ENCODE measurements at regions not wholly inside any gene's neighbourhood (a gene's known extent, or its start where the extent isn't known, plus 50 kb on each side); places are given as distances from the start of the nearest gene placed in this dataset.

GRCh38 chr3:194816748-194817591 is 131.3 kb downstream of the FAM43A start:
- ATAC-seq (replicated peaks; ENCODE audit: extremely low read depth, poor library complexity, severe bottlenecking) (no peak), DNase-seq (ENCODE audit: low spot score in 2 of 2) (no peak)
- H3K36me3 Mint-ChIP-seq (ENCODE audit: insufficient read depth) = no peaks in the 10 kb centered on the region
- H3K27me3 Mint-ChIP-seq = peaks cover 33% of the 10 kb centered on the region
- no peak overlapping the region for H3K4me3 Mint-ChIP-seq
- H3K4me1 Mint-ChIP-seq = no peaks in the 10 kb centered on the region
- no peaks in the 10 kb centered on the region for H3K9me3 Mint-ChIP-seq
- no peak overlapping the region for H3K27ac Mint-ChIP-seq (ENCODE audit: low read depth)

- Mint-ChIP-seq H3K27me3 (peaks cover 30% of the 10 kb centered on the region), H3K9me3 (no peaks in the 10 kb centered on the region), H3K36me3 (ENCODE audit: insufficient read depth) (no peaks in the 10 kb centered on the region), H3K4me1 (no peaks in the 10 kb centered on the region), H3K27ac (ENCODE audit: low read depth) (no peak overlapping the region), H3K4me3 (no peak overlapping the region)
- no peak for DNase-seq (ENCODE audit: low spot score in 2 of 2)
- ATAC-seq (replicated peaks; ENCODE audit: extremely low read depth, poor library complexity, severe bottlenecking) = no peak
Observed at GRCh38 chr3:194817592-194817930, 131.9 kb downstream of the FAM43A start.

GRCh38 chr3:194817936-194818335 is 132.3 kb downstream of the FAM43A start:
- no peak overlapping the region for H3K27ac Mint-ChIP-seq (ENCODE audit: low read depth)
- H3K36me3 Mint-ChIP-seq (ENCODE audit: insufficient read depth) = no peaks in the 10 kb centered on the region
- DNase-seq (ENCODE audit: low spot score in 2 of 2) (no peak), ATAC-seq (replicated peaks; ENCODE audit: extremely low read depth, poor library complexity, severe bottlenecking) (no peak)
- H3K27me3 Mint-ChIP-seq = peaks cover 30% of the 10 kb centered on the region
- H3K4me1 Mint-ChIP-seq = no peaks in the 10 kb centered on the region
- H3K4me3 Mint-ChIP-seq = no peak overlapping the region
- no peaks in the 10 kb centered on the region for H3K9me3 Mint-ChIP-seq

GRCh38 chr3:194824100-194824499 is 138.4 kb downstream of the FAM43A start:
- no peaks in the 10 kb centered on the region for H3K4me1 Mint-ChIP-seq
- H3K27ac Mint-ChIP-seq (ENCODE audit: low read depth) = no peak overlapping the region
- no peaks in the 10 kb centered on the region for H3K9me3 Mint-ChIP-seq
- ATAC-seq (replicated peaks; ENCODE audit: extremely low read depth, poor library complexity, severe bottlenecking) (no peak), DNase-seq (ENCODE audit: low spot score in 2 of 2) (no peak)
- no peak overlapping the region for H3K4me3 Mint-ChIP-seq
- H3K27me3 Mint-ChIP-seq = peaks cover 26% of the 10 kb centered on the region
- no peaks in the 10 kb centered on the region for H3K36me3 Mint-ChIP-seq (ENCODE audit: insufficient read depth)

GRCh38 chr3:194824701-194825111 is 139.0 kb downstream of the FAM43A start:
- Mint-ChIP-seq H3K9me3 (no peaks in the 10 kb centered on the region), H3K36me3 (ENCODE audit: insufficient read depth) (no peaks in the 10 kb centered on the region), H3K27ac (ENCODE audit: low read depth) (no peak overlapping the region), H3K4me1 (no peaks in the 10 kb centered on the region), H3K4me3 (no peak overlapping the region), H3K27me3 (peaks cover 20% of the 10 kb centered on the region)
- no peak for ATAC-seq (replicated peaks; ENCODE audit: extremely low read depth, poor library complexity, severe bottlenecking)
- no peak for DNase-seq (ENCODE audit: low spot score in 2 of 2)

- Mint-ChIP-seq H3K36me3 (ENCODE audit: insufficient read depth) (no peaks in the 10 kb centered on the region), H3K4me1 (no peaks in the 10 kb centered on the region), H3K27ac (ENCODE audit: low read depth) (no peak overlapping the region), H3K4me3 (no peak overlapping the region), H3K9me3 (no peaks in the 10 kb centered on the region), H3K27me3 (peaks cover 10% of the 10 kb centered on the region)
- DNase-seq (ENCODE audit: low spot score in 2 of 2) (no peak), ATAC-seq (replicated peaks; ENCODE audit: extremely low read depth, poor library complexity, severe bottlenecking) (no peak)
Observed at GRCh38 chr3:194826594-194826993, 140.9 kb downstream of the FAM43A start.

GRCh38 chr3:194827486-194827885 is 141.8 kb downstream of the FAM43A start:
- Mint-ChIP-seq H3K9me3 (no peaks in the 10 kb centered on the region), H3K27me3 (peaks cover 10% of the 10 kb centered on the region), H3K36me3 (ENCODE audit: insufficient read depth) (no peaks in the 10 kb centered on the region), H3K4me3 (no peak overlapping the region), H3K4me1 (no peaks in the 10 kb centered on the region), H3K27ac (ENCODE audit: low read depth) (no peak overlapping the region)
- no peak for ATAC-seq (replicated peaks; ENCODE audit: extremely low read depth, poor library complexity, severe bottlenecking)
- DNase-seq (ENCODE audit: low spot score in 2 of 2) = no peak

DNA sequence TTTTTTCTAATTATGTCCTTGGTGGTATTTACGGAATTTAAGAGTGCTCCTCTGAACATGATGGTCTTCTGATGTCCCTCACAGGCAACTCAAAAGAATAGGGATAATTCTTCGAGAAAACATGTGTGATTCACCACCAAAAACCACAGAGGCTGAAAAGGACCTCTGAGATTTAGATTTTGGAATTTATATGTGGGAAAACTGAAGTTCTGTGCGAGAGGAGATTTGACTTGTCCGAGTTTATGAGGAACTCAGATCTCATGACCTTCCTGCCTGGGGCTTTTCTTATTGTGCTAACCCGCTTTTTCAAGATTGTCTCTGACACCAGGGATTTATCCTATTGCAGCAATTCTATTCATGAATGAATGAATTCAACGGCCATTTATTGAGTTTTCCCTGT is 142.4 kb downstream of the FAM43A start:
- DNase-seq (ENCODE audit: low spot score in 2 of 2) (no peak), ATAC-seq (replicated peaks; ENCODE audit: extremely low read depth, poor library complexity, severe bottlenecking) (no peak)
- no peaks in the 10 kb centered on the region for H3K4me1 Mint-ChIP-seq
- peaks cover 10% of the 10 kb centered on the region for H3K27me3 Mint-ChIP-seq
- H3K9me3 Mint-ChIP-seq = no peaks in the 10 kb centered on the region
- H3K27ac Mint-ChIP-seq (ENCODE audit: low read depth) = no peak overlapping the region
- H3K4me3 Mint-ChIP-seq = no peak overlapping the region
- H3K36me3 Mint-ChIP-seq (ENCODE audit: insufficient read depth) = no peaks in the 10 kb centered on the region

- ATAC-seq (replicated peaks; ENCODE audit: extremely low read depth, poor library complexity, severe bottlenecking) (no peak), DNase-seq (ENCODE audit: low spot score in 2 of 2) (no peak)
- Mint-ChIP-seq H3K27me3 (peaks cover 6% of the 10 kb centered on the region), H3K27ac (ENCODE audit: low read depth) (no peak overlapping the region), H3K4me3 (no peak overlapping the region), H3K4me1 (no peaks in the 10 kb centered on the region), H3K9me3 (no peaks in the 10 kb centered on the region), H3K36me3 (ENCODE audit: insufficient read depth) (no peaks in the 10 kb centered on the region)
Observed at GRCh38 chr3:194828926-194829325, 143.2 kb downstream of the FAM43A start.

DNA sequence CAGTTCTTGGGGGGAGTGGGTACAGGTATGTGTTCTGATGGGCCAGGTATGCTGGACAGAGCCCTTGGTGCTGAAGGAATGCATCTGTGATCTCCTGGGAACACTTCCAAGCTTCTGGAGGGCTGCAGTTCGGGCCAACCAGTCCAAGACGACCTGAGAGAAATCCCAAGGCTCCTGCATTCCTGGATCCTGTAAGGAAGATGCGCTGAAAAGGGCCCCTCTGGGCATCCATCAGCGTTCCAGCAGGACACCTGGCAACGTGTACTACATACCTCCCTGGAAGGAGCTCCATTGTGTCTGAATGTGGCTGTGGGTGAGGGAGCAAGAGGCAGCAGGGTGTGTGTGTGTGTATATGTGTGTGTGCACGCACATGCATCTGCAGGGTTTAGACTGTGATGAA is 144.7 kb downstream of the FAM43A start:
- ATAC-seq (replicated peaks; ENCODE audit: extremely low read depth, poor library complexity, severe bottlenecking) = no peak
- no peaks in the 10 kb centered on the region for H3K4me1 Mint-ChIP-seq
- no peaks in the 10 kb centered on the region for H3K9me3 Mint-ChIP-seq
- H3K4me3 Mint-ChIP-seq = no peak overlapping the region
- H3K27me3 Mint-ChIP-seq = no peaks in the 10 kb centered on the region
- no peak overlapping the region for H3K27ac Mint-ChIP-seq (ENCODE audit: low read depth)
- H3K36me3 Mint-ChIP-seq (ENCODE audit: insufficient read depth) = no peaks in the 10 kb centered on the region
- DNase-seq (ENCODE audit: low spot score in 2 of 2) = no peak

DNA sequence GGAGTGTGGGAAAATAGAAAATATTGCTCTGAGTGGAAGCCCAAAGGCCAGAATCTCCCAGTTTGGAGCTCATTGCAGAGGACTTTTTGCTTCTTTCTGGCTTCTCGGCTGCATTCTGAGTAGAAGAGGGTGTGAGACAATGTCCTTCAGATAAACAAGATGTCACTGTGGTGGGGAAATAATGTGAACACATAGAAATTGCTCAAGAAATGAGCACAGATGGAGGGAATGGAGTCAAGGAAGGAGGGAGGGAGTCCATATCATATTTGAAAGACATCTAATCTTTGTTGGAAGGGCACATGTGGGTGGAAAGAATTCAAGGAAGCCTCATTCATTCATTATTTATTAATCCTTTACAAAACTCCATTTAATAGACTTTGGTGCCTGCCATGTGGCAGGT is 145.3 kb downstream of the FAM43A start:
- Mint-ChIP-seq H3K27ac (ENCODE audit: low read depth) (no peak overlapping the region), H3K36me3 (ENCODE audit: insufficient read depth) (no peaks in the 10 kb centered on the region), H3K4me3 (no peak overlapping the region), H3K9me3 (no peaks in the 10 kb centered on the region), H3K27me3 (no peaks in the 10 kb centered on the region), H3K4me1 (no peaks in the 10 kb centered on the region)
- no peak for DNase-seq (ENCODE audit: low spot score in 2 of 2)
- ATAC-seq (replicated peaks; ENCODE audit: extremely low read depth, poor library complexity, severe bottlenecking) = no peak

- no peaks in the 10 kb centered on the region for H3K36me3 Mint-ChIP-seq (ENCODE audit: insufficient read depth)
- ATAC-seq (replicated peaks; ENCODE audit: extremely low read depth, poor library complexity, severe bottlenecking) = no peak
- no peak overlapping the region for H3K4me3 Mint-ChIP-seq
- H3K4me1 Mint-ChIP-seq = no peaks in the 10 kb centered on the region
- H3K27me3 Mint-ChIP-seq = no peaks in the 10 kb centered on the region
- DNase-seq (ENCODE audit: low spot score in 2 of 2) = no peak
- H3K9me3 Mint-ChIP-seq = no peaks in the 10 kb centered on the region
- no peak overlapping the region for H3K27ac Mint-ChIP-seq (ENCODE audit: low read depth)
Observed at GRCh38 chr3:194832346-194833104, 146.8 kb downstream of the FAM43A start.

Measured in central memory CD8-positive, alpha-beta T cell (primary cell).